Activated B cell treated with CpG ODN at 0.5 μM for 24 hours (primary cell): ENCODE measurements at regions not wholly inside any gene's neighbourhood (a gene's known extent, or its start where the extent isn't known, plus 50 kb on each side); places are given as distances from the start of the nearest gene placed in this dataset.

ENCODE experiments used
- ATAC-seq: fragments of 200-7000 bp; cut with Tn5 transposase; one replicate; pipeline ENCODE4 v1.10.0; 2021; ENCODE audit warnings: low read depth, mild to moderate bottlenecking, moderate library complexity
- CTCF ChIA-PET: fragments of 350-600 bp; sonication (Branson Sonifier 250); formaldehyde crosslinking; loops from one replicate; lab custom pipeline; 2021; ENCODE audit warnings: antibody characterized with exemption; lab: Charles Lee
- POLR2A ChIA-PET: fragments of 350-600 bp; sonication (Branson Sonifier 250); formaldehyde crosslinking; loops from one replicate; lab custom pipeline; 2021; ENCODE audit warnings: antibody characterized with exemption; lab: Charles Lee
- DNase-seq: peaks from one replicate; pipeline ENCODE4 v3.0.0; 2022
- H3K27ac Mint-ChIP-seq: one replicate; pipeline ENCODE4 v1.8.0; 2020; ENCODE audit warnings: mixed read lengths
- H3K27me3 Mint-ChIP-seq: one replicate; pipeline ENCODE4 v1.8.0; 2021; ENCODE audit warnings: mixed read lengths
- H3K36me3 Mint-ChIP-seq: one replicate; pipeline ENCODE4 v1.8.0; 2021; ENCODE audit warnings: low read depth, mixed read lengths
- H3K4me1 Mint-ChIP-seq: one replicate; pipeline ENCODE4 v1.8.0; 2021; ENCODE audit warnings: mixed read lengths
- H3K4me3 Mint-ChIP-seq: one replicate; pipeline ENCODE4 v1.8.0; 2020; ENCODE audit warnings: mild to moderate bottlenecking, mixed read lengths
- H3K9me3 Mint-ChIP-seq: one replicate; pipeline ENCODE4 v1.8.0; 2020; ENCODE audit warnings: mixed read lengths
- CTCF ChIP-seq: fragments of 200-600 bp; IDR thresholded peaks from one replicate; pipeline ENCODE4 v1.8.0; 2022; ENCODE audit warnings: antibody characterized with exemption, mild to moderate bottlenecking
- intact Hi-C: fragments of 100-400 bp; cut with micrococcal nuclease; formaldehyde crosslinking; loops from one replicate; pipeline ENCODE4 v1.15.1; 2024

- H3K4me1 Mint-ChIP-seq: no peaks in the 10 kb centered on the region
- no peaks in the 10 kb centered on the region for H3K36me3 Mint-ChIP-seq
- no peaks in the 10 kb centered on the region for H3K27me3 Mint-ChIP-seq
- ChIA-PET CTCF (no interaction called here), POLR2A (no interaction called here)
- H3K9me3 Mint-ChIP-seq: no peaks in the 10 kb centered on the region
- intact Hi-C loops: no loop called here
- no peak overlapping the region for H3K4me3 Mint-ChIP-seq
- ATAC-seq: no peak
- DNase-seq: no peak
- H3K27ac Mint-ChIP-seq: no peak overlapping the region
- TF ChIP-seq CTCF: no peak
Observed at GRCh38 chr3:19775765-19776164, 158.3 kb downstream of the EFHB start.

- ChIA-PET POLR2A (no interaction called here), CTCF (no interaction called here)
- no peak for TF ChIP-seq CTCF
- H3K27ac Mint-ChIP-seq: no peak overlapping the region
- no peak overlapping the region for H3K4me3 Mint-ChIP-seq
- intact Hi-C loops: no loop called here
- no peaks in the 10 kb centered on the region for H3K36me3 Mint-ChIP-seq
- no peaks in the 10 kb centered on the region for H3K4me1 Mint-ChIP-seq
- ATAC-seq: no peak
- DNase-seq: no peak
- no peaks in the 10 kb centered on the region for H3K27me3 Mint-ChIP-seq
- no peaks in the 10 kb centered on the region for H3K9me3 Mint-ChIP-seq
Observed at GRCh38 chr3:19769694-19770093, 164.3 kb downstream of the EFHB start.

- H3K27me3 Mint-ChIP-seq: peaks cover 2% of the 10 kb centered on the region
- H3K36me3 Mint-ChIP-seq: no peaks in the 10 kb centered on the region
- no peak overlapping the region for H3K4me3 Mint-ChIP-seq
- H3K4me1 Mint-ChIP-seq: no peaks in the 10 kb centered on the region
- CTCF ChIA-PET: no interaction called here
- peaks cover 4% of the 10 kb centered on the region for H3K9me3 Mint-ChIP-seq
- intact Hi-C loops: no loop called here
- no peak for DNase-seq
- POLR2A ChIA-PET: no interaction called here
- ATAC-seq: no peak
- H3K27ac Mint-ChIP-seq: no peak overlapping the region
- no peak for TF ChIP-seq CTCF
Observed at GRCh38 chr3:19765954-19766353, 168.1 kb downstream of the EFHB start.

GRCh38 chr3:19757773-19758172, 176.2 kb downstream of the EFHB start:
- no peak for TF ChIP-seq CTCF
- ChIA-PET POLR2A (no interaction called here), CTCF (no interaction called here)
- no peaks in the 10 kb centered on the region for H3K36me3 Mint-ChIP-seq
- peaks cover 6% of the 10 kb centered on the region for H3K9me3 Mint-ChIP-seq
- H3K27ac Mint-ChIP-seq: no peak overlapping the region
- no peaks in the 10 kb centered on the region for H3K4me1 Mint-ChIP-seq
- intact Hi-C loops: no loop called here
- no peak overlapping the region for H3K4me3 Mint-ChIP-seq
- H3K27me3 Mint-ChIP-seq: peaks cover 4% of the 10 kb centered on the region
- no peak for DNase-seq
- ATAC-seq: no peak

GRCh38 chr3:19749448-19750017, 184.5 kb downstream of the EFHB start:
- H3K4me1 Mint-ChIP-seq: no peaks in the 10 kb centered on the region
- no peaks in the 10 kb centered on the region for H3K9me3 Mint-ChIP-seq
- ATAC-seq: no peak
- no peak overlapping the region for H3K4me3 Mint-ChIP-seq
- no peak for TF ChIP-seq CTCF
- POLR2A ChIA-PET: no interaction called here
- intact Hi-C loops: no loop called here
- no peaks in the 10 kb centered on the region for H3K27me3 Mint-ChIP-seq
- DNase-seq: no peak
- H3K27ac Mint-ChIP-seq: no peak overlapping the region
- no peaks in the 10 kb centered on the region for H3K36me3 Mint-ChIP-seq
- CTCF ChIA-PET: no interaction called here
